ENCODE measurements at regions not wholly inside any gene's neighbourhood (a gene's known extent, or its start where the extent isn't known, plus 50 kb on each side); places are given as distances from the start of the nearest gene placed in this dataset.

DNA sequence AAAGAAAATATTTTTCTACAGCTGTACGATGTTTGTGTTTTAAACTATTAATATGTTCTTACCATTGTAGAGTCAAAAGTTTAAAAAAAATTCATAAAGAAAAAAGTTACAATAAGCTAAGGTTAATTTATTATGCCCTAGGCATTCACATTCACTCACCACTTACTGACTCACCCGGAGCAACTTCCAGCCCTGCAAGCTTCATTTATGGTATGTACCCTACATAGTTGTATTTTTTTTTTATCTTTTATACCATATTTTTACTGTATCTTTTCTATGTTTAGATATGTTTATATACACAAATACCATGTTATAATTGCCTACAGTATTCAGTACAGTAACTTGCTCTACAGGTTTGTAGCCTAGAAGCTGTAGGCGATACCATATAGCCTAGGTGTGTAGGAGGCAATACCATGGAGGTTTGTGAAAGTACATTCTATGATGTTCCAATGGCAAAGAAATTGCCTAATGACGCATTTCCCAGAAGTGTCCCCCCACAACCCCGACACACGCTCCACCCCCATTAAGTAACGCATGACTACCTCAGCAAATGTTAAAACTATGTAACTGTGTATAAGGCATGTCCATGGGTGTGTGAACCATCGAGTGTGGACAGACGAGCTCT is 60.4 kb downstream of the SLITRK6 start:
- TF ChIP-seq, protein P1, sequence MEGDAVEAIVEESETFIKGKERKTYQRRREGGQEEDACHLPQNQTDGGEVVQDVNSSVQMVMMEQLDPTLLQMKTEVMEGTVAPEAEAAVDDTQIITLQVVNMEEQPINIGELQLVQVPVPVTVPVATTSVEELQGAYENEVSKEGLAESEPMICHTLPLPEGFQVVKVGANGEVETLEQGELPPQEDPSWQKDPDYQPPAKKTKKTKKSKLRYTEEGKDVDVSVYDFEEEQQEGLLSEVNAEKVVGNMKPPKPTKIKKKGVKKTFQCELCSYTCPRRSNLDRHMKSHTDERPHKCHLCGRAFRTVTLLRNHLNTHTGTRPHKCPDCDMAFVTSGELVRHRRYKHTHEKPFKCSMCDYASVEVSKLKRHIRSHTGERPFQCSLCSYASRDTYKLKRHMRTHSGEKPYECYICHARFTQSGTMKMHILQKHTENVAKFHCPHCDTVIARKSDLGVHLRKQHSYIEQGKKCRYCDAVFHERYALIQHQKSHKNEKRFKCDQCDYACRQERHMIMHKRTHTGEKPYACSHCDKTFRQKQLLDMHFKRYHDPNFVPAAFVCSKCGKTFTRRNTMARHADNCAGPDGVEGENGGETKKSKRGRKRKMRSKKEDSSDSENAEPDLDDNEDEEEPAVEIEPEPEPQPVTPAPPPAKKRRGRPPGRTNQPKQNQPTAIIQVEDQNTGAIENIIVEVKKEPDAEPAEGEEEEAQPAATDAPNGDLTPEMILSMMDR (IDR thresholded peaks at IDR 0.05): no peak
- TF ChIP-seq POLR2A (IDR thresholded peaks at IDR 0.05): no peak

Data from esophagus squamous epithelium (tissue), 4 donors.